GM18861 (cell line): ENCODE measurements at regions not wholly inside any gene's neighbourhood (a gene's known extent, or its start where the extent isn't known, plus 50 kb on each side); places are given as distances from the start of the nearest gene placed in this dataset.

Experiments
- ATAC-seq: cut with Tn5 transposase; IDR thresholded peaks from one replicate; pipeline ENCODE4 v1.9.1; 2021; ENCODE audit not compliant: unreplicated experiment

DNA sequence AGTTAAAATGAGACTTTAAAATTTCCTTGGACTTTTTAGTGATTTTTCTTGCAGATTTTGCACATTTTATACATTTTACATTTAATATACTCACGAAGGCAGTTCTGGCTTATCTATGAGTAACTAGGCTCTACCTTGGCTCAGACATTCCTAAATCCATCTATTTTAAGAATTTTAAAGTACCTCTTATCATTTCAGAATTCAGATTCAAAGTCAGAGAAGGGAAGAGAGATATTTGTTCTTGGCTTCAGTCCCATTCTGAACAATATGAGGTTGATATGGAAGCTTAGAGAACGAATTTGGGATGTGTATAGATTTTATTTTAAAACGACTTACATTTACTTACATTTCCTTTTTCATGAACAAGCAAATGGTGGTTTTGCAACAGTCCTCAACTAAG lies 230.2 kb downstream of the LMO4 start:
- ATAC-seq = no peak

DNA sequence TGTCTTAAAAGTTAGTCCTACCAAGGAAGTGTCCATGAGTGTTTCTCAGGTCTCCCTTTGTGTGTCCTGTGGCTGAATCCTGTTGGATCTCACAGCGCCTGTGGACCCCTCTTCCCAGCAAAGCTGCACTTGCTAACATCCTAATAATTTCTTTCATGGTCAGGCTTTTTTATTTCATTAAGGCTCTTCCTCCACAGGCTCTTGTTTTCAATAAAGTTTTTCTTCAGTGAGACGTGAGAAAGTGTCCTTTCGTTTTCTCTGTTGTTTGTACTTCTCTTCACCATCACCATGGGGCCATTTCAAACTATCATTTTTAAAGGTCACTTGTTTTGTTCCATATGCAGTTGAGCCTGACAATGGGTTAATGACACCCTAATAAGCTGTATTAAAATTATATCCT lies 231.5 kb downstream of the LMO4 start:
- ATAC-seq = no peak

DNA sequence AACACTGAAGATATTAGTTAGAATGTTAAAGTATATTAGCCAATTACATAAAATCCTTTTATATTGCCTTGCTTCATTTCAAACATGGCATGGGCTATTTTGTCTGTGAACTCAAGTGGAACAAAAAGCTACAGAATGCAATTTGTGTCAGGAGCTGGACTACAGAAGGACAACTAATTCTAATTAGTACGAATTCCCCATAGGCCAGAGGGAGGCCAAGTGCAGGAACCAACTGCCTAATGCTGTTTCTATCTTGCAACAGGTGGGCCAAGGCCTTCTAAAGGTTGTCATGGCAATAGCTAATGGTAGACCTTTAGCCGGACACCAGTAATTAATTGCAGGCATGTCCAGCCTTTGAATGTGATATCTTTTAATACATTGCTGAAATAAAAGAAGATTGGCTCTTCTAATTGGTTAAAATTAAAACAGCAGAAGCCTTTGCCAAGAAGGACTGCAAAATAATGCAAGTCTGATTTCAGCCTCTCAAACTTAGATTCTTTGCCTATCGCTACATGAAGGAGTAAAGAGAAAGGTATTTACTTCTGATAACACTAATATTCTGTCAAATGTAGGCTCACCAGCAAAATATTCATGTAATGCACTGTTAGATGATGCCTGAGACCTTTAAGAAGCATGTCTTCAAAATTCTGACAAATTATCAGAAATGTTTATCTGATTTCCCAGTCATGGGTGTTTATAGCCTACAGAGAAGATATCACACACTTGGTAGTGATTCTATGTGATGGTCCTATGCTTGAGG lies 232.1 kb downstream of the LMO4 start:
- ATAC-seq = no peak

DNA sequence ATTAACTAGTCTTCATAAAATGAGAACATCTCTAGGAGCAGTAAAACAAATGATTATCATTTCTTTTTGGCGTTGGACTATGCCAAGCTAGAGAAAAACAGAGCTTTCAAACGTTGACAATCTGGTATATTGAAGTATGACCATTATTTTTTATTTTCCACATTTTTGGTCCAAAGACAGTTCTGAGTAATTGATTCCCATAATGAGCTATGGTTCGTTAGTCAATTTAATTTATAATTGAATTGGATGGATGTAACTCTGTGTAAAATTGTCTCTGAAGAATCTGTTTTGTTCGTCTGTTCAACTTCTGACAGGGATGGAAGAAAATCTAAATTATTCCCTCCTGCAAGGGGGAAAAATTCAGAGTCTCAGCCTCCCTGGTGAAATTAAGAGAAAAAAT lies 234.5 kb downstream of the LMO4 start:
- no peak for ATAC-seq

GRCh38 chr1:87565861-87566260 lies 237.2 kb downstream of the LMO4 start:
- no peak for ATAC-seq

- no peak for ATAC-seq
Measured at GRCh38 chr1:87568005-87568404, 239.3 kb downstream of the LMO4 start.

DNA sequence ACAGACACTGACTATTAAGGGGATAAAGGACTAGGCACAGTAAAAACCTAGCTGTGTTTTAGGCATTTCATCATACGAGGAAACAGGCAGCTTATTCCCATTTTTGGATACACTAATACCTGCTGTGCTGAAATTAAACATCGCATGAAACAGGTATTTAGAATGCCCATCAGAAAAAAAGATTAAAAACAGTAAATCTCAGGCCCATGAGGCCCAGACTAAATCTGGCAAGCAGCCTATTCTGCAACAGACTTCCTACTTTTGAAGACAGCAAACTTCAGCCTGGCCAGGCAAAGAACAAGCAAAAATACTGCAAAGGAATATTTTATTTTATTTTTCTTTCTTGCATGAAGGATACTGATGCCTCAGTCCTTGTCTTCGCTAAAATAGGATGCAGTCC lies 240.2 kb downstream of the LMO4 start:
- ATAC-seq = no peak

DNA sequence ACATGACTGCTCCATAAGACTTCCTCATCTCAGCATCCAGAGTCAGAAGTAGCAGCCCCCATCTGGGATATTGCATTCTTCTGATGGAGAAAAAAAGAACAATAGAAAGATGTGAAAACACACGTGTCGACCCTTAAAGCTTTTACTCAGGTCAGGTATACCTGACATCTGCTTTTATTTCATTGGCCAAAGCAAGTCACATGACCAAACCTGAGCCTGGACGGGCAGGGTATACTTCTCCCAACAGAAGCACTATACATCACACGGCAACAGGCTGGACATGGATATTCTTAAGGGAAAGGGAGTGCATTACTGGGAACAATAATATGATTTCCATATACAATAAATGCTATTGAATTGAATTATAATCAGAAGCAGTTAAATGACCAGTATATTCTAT lies 243.3 kb downstream of the LMO4 start:
- no peak for ATAC-seq

DNA sequence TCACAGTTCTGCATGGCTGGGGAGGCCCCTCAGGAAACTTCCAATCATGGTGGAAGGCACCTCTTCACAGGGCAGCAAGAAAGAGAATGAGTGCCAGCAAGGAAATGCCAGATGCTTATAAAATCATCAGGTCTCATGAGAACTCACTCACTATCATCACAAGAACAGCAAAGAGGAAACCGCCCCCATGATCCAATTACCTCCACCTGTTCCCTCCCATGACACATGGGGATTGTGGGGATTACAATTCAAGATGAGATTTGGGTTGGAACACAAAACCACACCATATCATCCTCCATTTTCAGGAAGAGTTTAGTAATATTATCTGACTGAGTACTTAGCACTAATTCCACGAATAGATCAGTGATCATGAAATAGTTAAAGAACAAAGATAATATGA lies 244.2 kb downstream of the LMO4 start:
- no peak for ATAC-seq

DNA sequence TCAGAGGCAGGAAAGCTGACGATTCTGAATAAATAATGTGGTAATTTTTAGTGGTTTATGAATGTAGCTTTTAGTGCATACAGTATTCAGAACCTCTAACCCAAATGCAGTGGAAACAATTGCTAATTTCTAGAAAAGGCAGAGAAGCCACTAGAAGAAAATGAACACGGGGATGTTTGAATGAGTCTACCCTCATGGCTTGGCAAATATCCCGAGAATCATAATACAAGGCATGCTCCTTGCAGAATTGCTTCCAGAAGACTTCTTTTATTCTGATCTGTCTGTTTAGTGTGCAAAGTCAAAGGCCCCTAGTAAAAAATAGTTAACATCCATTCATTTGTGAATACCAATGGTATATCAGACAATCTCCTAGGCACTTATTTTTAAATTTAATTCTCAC lies 246.8 kb downstream of the LMO4 start:
- ATAC-seq = no peak

- ATAC-seq = no peak
Measured at GRCh38 chr1:87578464-87578863, 249.8 kb downstream of the LMO4 start.

- no peak for ATAC-seq
Measured at GRCh38 chr1:87583459-87583858, 254.8 kb downstream of the LMO4 start.

DNA sequence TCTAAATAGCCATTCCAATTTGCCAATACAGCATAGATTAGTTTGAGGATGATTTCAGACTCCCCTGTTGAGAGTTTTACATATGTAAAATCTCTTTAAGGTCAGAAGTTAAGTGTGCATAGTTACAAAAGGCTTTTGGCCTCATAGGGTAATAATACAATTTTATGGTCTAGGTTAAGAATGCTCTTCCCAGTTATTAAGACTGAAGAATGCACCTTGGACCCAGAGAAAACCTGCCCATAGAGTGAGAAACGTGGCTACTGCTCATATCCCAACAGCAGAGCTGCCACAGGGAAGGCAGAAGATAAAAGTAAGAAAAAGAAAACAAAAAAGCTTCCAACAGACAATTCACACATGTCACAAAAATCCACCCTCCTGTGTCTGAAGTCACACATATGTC lies 255.9 kb downstream of the LMO4 start:
- no peak for ATAC-seq

DNA sequence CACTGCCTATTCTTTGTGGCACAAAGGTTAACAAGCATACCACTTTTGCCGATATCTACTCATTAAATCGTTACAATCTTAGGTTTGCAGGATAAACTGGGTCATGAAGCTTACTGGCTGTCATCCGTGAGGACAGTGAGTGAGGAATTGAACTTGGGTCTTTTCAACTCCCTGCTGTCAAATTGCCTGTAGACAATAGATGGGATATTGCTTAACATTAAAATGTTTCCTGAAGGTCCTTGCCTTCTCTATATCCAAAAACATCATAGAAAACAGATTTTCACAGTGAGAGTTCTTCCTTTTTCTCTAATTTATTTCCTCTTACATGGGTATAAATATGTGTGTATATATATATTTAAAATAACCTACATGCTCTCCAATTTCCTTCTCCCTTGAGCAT lies 257.8 kb downstream of the LMO4 start:
- ATAC-seq = no peak

DNA sequence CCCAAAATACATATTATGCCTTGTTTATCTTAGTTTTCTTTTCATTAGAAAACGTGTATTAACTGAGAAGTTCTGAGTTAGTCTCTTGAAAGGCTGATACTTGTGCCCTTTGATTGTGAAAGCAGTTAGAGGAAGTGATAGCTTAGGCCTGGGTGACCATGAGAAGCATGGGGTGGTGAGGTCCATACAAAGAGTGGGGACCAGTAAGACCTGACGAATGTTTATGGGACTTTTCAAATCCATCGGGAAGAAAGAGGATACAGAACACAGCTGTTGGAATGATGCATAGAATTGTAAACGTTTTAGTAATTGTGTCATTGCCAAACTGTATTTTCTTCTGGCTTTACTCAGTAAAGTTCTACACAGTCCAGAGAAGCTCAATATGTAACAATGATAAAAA lies 259.8 kb downstream of the LMO4 start:
- peak; percentile 84 for ATAC-seq

- ATAC-seq = no peak
Measured at GRCh38 chr1:87591492-87591891, 262.8 kb downstream of the LMO4 start.

DNA sequence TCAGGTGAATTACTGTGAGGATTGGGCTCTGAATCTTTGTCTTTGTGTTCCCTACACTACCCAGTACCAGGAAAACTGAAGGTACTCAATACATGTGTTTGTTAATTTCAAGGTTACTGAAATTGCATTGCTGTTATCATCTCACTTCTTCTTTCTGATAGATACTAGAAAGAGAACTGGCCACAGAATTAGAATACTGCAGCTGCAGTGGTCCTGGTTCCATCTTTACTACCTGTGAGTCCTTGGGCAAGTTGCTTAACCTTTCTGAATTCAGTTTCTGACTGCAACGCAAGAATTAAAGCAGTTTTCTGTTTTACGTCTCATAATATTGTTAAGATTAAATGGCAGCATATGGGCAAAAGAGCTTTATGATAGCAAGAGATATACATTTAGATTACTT lies 263.5 kb downstream of the LMO4 start:
- peak; percentile 78 for ATAC-seq

GRCh38 chr1:87594736-87595383 lies 266.2 kb downstream of the LMO4 start:
- no peak for ATAC-seq

DNA sequence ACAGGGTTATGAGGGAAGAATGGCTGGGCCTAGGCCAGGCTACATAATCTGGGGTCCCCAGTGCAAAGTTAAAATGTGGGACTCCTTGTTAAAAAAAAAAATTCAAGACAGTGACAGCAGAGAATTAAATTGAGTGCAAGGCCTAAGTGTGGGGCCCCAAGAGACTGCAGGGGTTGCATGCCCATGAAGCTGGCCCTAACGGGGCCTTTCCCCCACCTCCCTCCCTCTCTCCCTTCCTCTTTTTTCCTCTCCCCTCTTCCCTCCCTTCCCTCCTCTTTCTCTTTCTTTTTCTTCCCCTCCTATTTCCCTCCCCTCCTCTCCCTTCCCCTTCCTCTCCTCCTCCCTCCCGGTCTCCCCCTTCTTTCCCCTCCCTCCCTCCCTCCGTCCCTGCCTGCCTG lies 266.7 kb downstream of the LMO4 start:
- no peak for ATAC-seq

GRCh38 chr1:87598429-87598828 lies 269.7 kb downstream of the LMO4 start:
- ATAC-seq = no peak

DNA sequence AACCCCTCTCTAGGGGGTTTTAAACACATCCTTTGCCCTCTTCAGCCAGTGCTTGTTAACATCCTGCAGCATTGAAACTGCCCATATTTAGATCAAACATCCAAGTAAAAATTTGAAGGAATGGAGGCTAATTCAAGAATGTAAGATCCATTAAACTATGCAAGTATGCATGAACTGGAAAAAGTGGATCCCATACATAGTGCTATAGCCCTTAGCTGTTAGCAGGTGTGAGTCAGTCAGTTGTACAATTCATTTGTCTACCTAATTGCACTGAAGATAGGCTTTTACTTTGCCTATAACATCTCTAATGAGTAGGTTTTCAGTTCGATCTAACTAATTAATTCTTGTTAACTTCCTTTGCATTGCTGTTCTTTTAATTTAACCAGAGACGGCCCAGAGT lies 270.9 kb downstream of the LMO4 start:
- ATAC-seq = no peak

- no peak for ATAC-seq
Measured at GRCh38 chr1:87600055-87600850, 271.6 kb downstream of the LMO4 start.
